GM12865 (cell line): ENCODE measurements at regions not wholly inside any gene's neighbourhood (a gene's known extent, or its start where the extent isn't known, plus 50 kb on each side); places are given as distances from the start of the nearest gene placed in this dataset.

Experiments used
- DNase-seq: peaks from one replicate; pipeline ENCODE4 v3.0.0; 2010; ENCODE audit warnings: low read depth
- H3K4me3 ChIP-seq: 2 replicates; pipeline ENCODE4 v1.5.1; 2011; ENCODE audit warnings: mild to moderate bottlenecking, low read depth, low read length, control low read depth
- CTCF ChIP-seq: IDR thresholded peaks from 2 replicates; pipeline ENCODE4 v1.5.1; 2011; ENCODE audit warnings: low read length, control low read depth, low read depth, inconsistent platforms; ENCODE audit not compliant: insufficient read depth; ENCODE audit errors: missing control alignments

DNA sequence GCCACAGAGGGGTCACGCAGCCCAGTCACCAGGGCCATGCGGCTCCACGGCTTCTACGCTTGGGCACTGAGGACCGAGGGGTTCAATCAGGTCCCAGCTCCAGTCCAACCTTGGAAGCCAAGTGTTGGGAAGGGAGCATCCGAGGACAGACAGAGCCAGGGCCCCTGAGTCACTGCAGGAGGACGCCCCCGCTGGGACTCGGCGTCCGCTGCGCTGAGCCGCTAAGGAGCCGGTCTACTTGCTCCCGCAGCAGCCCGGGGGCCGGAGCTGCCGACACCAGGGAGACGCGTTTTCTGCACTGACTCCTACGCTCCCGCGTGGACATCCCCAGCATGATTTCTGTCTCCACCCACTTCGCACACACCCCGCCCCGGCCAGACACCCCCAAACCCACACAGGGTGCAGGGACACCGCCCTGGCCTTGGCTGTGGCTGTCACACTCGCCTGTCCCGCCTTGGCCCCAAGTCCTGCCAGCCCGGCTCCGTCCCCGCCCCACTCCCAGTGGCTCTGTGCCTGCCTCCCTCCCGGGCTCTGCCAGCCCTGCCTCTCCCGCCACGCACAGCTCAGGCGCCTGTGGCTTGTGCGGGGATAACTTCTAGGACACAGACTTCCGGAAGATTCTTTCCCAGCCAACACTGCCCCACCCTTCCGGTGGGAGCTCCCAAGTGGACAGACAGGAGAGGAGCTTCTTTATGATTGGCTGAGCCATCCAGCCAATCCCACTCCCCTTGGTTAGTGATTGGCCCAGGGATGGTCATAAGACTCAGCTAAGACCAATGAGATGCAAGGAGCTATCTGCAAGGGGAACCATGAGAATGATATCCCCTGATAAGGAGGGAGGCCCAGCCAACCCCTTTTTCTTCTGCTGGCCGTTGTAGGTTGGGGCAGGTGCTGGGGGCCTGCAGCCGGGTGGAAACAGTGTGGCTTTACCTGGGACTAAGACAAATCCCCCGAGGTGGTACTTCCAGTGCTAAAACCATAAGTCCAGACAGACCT lies 118.9 kb upstream of the SFSWAP start:
- DNase-seq, result no peak
- TF ChIP-seq CTCF, result no peak
- H3K4me3 ChIP-seq, result no peak overlapping the region

DNA sequence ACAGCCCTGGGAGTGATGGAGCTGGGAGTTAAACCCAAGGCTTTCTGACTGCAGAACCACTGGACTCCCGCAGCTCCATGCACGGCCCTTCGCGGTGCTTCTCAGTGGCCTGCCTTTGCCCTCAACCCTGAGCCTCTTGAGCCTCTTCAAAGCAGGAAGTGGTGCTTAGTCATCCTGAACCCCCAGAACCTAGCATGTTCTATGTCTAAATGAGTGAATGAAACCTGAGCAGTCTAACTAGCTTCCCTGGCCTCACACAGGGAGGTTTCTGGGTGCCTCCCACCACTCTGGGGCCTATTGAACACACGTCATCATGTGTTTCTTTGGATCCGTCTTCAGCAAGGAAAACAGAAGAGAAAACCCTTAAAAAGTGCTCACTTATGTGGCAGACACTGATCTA lies 117.9 kb upstream of the SFSWAP start:
- TF ChIP-seq CTCF, result no peak
- no peak overlapping the region for H3K4me3 ChIP-seq
- DNase-seq, result peak; percentile 87

DNA sequence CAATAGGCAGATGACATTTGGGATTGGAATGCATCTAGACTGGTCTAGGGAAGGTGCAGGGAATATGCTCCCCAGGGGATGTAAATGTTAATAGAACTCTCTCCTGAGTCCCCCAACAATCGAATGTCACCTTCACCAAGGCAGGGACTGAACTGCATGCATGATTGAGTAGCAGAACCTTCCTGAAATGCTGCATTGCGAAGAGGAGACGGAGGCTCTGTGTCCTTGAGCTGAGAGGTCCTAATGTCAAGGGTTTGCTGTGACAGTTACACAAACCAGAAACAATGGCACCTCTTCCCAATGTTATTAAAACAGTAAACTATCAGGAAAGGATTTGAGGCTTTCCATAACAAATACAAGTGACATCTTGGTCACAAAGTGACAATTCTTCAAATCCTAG lies 117.5 kb upstream of the SFSWAP start:
- DNase-seq, result no peak
- no peak overlapping the region for H3K4me3 ChIP-seq
- TF ChIP-seq CTCF, result no peak

- no peak for TF ChIP-seq CTCF
- no peak overlapping the region for H3K4me3 ChIP-seq
- no peak for DNase-seq
Measured at GRCh38 chr12:131596115-131596514, 114.8 kb upstream of the SFSWAP start.

GRCh38 chr12:131597333-131597732 lies 113.6 kb upstream of the SFSWAP start:
- H3K4me3 ChIP-seq, result no peak overlapping the region
- no peak for TF ChIP-seq CTCF
- no peak for DNase-seq

GRCh38 chr12:131598717-131599116 lies 112.2 kb upstream of the SFSWAP start:
- DNase-seq, result no peak
- H3K4me3 ChIP-seq, result no peak overlapping the region
- no peak for TF ChIP-seq CTCF
